ENCODE measurements at regions not wholly inside any gene's neighbourhood (a gene's known extent, or its start where the extent isn't known, plus 50 kb on each side); places are given as distances from the start of the nearest gene placed in this dataset.
"Not testable (repeated sequence)": the region's sequence is repeated elsewhere in the genome, so short reads cannot be mapped to it uniquely, and the experiment has no call there.

- no peak overlapping the region for H3K4me3 ChIP-seq (ENCODE audit: low read length)
- no peak for DNase-seq (ENCODE audit: low read depth)
- no peak for TF ChIP-seq CTCF (conservative IDR thresholded peaks at IDR 0.05; ENCODE audit: low read length)
Observed at GRCh38 chr18:3348176-3348575, 86.2 kb downstream of the MYL12B start.

DNA sequence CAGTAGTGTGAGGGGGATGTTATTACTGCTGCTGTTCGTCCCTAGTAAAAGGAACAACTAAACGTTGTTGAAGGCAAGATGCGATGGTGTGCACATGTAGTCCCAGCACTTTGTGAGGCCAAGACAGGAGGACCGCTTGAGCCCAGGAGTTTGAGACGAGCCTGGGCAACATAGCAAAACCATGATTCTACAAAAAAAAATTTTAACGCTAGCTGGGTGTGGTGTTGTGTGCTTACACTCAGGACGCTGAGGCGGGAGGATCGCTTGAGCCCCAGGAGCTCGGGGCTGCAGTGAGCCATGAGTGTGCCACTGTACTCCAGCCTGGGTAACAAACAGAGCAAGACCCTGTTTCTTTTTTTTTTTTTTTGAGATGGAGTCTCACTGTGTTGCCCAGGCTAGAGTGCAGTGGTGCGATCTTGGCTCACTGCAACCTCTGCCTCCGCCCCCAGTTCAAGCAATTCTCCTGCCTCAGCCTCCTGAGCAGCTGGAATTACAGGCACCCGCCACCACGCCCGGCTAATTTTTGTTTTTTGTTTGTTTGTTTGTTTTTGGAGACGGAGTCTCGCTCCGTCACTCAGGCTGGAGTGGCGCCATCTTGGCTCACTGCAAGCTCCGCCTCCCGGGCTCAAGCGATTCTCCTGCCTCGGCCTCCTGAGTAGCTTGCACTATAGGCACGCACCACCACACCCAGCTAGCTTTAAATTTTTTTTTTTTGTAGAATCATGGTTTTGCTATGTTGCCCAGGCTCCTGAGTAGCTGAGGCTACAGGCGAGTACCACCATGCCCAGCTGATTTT lies 87.3 kb downstream of the MYL12B start:
- not testable (repeated sequence) for DNase-seq (ENCODE audit: low read depth)

DNA sequence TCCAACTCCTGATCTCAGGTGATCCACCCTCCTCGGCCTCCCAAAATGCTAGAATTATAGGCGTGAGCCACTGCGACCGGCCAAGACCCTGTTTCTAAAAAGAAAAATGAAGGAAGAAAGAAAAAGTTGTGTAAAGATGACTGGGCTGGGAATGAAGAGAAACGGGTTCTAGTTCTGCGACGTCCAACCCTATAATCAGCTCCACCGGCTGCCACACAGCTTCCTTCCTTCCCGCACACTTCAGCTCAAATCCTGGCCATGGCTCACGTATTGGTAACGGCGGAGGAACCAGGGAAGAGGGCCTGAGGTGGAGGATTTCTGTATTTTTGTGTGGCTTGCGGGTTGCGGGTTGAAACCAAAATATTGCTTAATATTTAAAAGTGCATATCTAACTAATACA lies 88.1 kb downstream of the MYL12B start:
- H3K4me3 ChIP-seq (ENCODE audit: low read length) = no peak overlapping the region
- no peak for DNase-seq (ENCODE audit: low read depth)
- TF ChIP-seq CTCF (conservative IDR thresholded peaks at IDR 0.05; ENCODE audit: low read length) = no peak

More for the DNA sequence above, 87.3 kb downstream of the MYL12B start:
- not testable (repeated sequence) for H3K4me3 ChIP-seq (ENCODE audit: low read length)

DNA sequence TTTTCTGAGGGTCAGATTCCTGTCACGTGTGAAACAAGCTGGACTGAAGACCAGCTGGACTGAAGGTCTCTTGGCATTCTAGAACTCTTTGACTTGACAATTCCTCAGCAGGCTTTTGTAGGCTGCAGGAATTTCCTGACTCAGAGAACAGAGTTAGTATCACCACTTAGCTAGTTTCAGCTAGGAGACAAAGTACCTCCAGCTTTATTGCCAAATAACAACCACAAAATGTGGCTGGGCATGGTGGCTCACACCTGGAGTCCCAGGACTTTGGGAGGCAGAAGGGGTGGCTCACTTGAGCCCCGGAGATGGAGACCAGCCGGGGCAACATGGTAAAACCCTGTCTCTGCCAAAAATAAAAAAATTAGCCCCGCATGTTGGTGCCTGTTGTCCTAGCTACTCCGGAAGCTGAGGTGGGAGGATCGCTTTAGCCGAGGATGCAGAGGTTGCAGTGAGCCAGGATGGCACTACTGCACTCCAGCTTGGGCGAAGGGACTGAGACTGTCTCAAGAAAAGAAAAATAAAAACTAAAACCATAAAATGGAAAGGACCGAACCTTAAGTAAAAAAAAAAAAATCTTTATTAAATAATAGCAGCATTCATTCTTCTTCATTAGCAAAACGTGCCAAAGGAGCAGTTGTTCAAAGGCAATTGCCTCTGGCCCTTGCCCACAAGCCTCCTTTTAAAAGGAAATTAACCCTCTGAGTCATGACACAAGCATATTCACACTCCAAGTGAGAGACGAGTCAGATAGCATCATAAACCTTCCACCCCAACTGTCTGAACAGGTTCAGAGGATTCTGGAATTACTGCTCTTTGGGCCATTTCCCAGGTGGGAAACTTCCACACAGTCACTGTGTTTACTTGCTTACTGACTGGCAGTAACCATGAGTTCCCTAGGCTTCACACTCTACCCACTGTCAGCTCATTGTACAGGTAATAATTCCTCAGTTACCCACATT lies 88.9 kb downstream of the MYL12B start:
- H3K4me3 ChIP-seq (ENCODE audit: low read length) = no peak overlapping the region
- TF ChIP-seq CTCF (conservative IDR thresholded peaks at IDR 0.05; ENCODE audit: low read length) = no peak
- DNase-seq (ENCODE audit: low read depth) = no peak

DNA sequence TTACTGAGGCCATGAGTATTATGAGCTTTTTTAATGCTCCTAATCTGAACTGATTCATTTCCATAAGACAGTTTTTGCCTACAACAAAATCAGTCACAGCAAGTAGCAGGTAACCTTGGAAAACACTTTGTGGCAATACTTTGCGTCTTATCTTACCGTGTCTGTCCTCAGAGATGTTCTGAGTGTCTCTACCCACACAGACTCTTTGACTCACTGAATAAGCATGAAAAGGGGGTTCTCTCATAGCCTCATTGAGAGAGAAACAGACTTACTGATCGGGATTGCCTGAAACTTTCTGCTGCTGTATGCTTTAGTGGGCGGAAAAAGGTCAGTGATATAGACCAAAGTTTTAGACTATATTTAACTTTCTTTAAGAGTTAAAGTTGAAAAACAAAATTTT lies 92.6 kb downstream of the MYL12B start:
- TF ChIP-seq CTCF (conservative IDR thresholded peaks at IDR 0.05; ENCODE audit: low read length) = no peak
- DNase-seq (ENCODE audit: low read depth) = no peak
- no peak overlapping the region for H3K4me3 ChIP-seq (ENCODE audit: low read length)

DNA sequence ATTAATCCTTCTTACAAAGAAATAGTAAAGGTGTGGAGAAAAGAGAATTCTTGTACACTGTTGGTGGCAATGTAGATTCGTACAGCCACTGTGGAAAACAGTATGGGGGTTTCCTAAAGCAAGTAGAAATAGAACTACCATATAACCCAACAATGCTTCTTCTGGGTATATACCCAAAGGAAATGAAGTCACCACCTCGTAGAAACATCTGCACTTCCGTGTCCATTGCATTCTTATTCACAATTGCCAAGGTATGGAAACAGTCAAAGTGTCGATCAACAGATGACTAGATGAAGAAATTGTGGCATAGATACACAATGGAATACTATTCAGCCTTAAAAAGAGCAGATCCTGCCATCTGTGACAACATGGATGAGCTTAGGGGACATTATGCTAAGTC lies 93.4 kb upstream of the TGIF1 start:
- H3K4me3 ChIP-seq (ENCODE audit: low read length) = no peak overlapping the region
- no peak for TF ChIP-seq CTCF (conservative IDR thresholded peaks at IDR 0.05; ENCODE audit: low read length)
- no peak for DNase-seq (ENCODE audit: low read depth)

- DNase-seq (ENCODE audit: low read depth) = no peak
- no peak for TF ChIP-seq CTCF (conservative IDR thresholded peaks at IDR 0.05; ENCODE audit: low read length)
- H3K4me3 ChIP-seq (ENCODE audit: low read length) = no peak overlapping the region
Observed at GRCh38 chr18:3357516-3357915, 92.5 kb upstream of the TGIF1 start.
